ENCODE measurements at regions not wholly inside any gene's neighbourhood (a gene's known extent, or its start where the extent isn't known, plus 50 kb on each side); places are given as distances from the start of the nearest gene placed in this dataset.
A peak's percentile ranks its signal among the peaks of the same experiment; 100 is the strongest.

GRCh38 chrX:40504801-40505605, 75.8 kb upstream of the ATP6AP2 start:
- no peak for TF ChIP-seq CTCF (conservative IDR thresholded peaks at IDR 0.05; ENCODE audit: low read depth, low read length)
- DNase-seq (ENCODE audit: low read depth): peak; percentile 94
- H3K4me3 ChIP-seq (ENCODE audit: low read depth, low read length): no peak overlapping the region

GRCh38 chrX:40503094-40503493, 77.7 kb upstream of the ATP6AP2 start:
- no peak overlapping the region for H3K4me3 ChIP-seq (ENCODE audit: low read depth, low read length)
- TF ChIP-seq CTCF (conservative IDR thresholded peaks at IDR 0.05; ENCODE audit: low read depth, low read length): no peak
- no peak for DNase-seq (ENCODE audit: low read depth)

GRCh38 chrX:40502688-40503087, 78.1 kb upstream of the ATP6AP2 start:
- no peak for TF ChIP-seq CTCF (conservative IDR thresholded peaks at IDR 0.05; ENCODE audit: low read depth, low read length)
- H3K4me3 ChIP-seq (ENCODE audit: low read depth, low read length): no peak overlapping the region
- DNase-seq (ENCODE audit: low read depth): no peak

GRCh38 chrX:40501164-40501855, 79.5 kb upstream of the ATP6AP2 start:
- no peak for TF ChIP-seq CTCF (conservative IDR thresholded peaks at IDR 0.05; ENCODE audit: low read depth, low read length)
- no peak overlapping the region for H3K4me3 ChIP-seq (ENCODE audit: low read depth, low read length)
- no peak for DNase-seq (ENCODE audit: low read depth)

- TF ChIP-seq CTCF (conservative IDR thresholded peaks at IDR 0.05; ENCODE audit: low read depth, low read length): peak; percentile 65
- DNase-seq (ENCODE audit: low read depth): peak; percentile 64
- H3K4me3 ChIP-seq (ENCODE audit: low read depth, low read length): no peak overlapping the region
These were observed 84.0 kb upstream of the ATP6AP2 start for GRCh38 chrX:40496728-40497127.

GRCh38 chrX:40495659-40496058, 85.1 kb upstream of the ATP6AP2 start:
- no peak for DNase-seq (ENCODE audit: low read depth)
- TF ChIP-seq CTCF (conservative IDR thresholded peaks at IDR 0.05; ENCODE audit: low read depth, low read length): no peak
- H3K4me3 ChIP-seq (ENCODE audit: low read depth, low read length): no peak overlapping the region
